T-helper 17 cell (primary cell): ENCODE measurements at regions not wholly inside any gene's neighbourhood (a gene's known extent, or its start where the extent isn't known, plus 50 kb on each side); places are given as distances from the start of the nearest gene placed in this dataset.

Experiments
- ATAC-seq: fragments of 150-1000 bp; cut with Tn5 transposase; 2 replicates; pipeline ENCODE4 v1.10.0; 2021; ENCODE audit warnings: mild to moderate bottlenecking, moderate library complexity
- DNase-seq, 3 donors: peaks; one replicate each; pipeline versions ENCODE4 v3.0.0 to v3.0.0-alpha.2; 2020 to 2021
- H3K9me3 ChIP-seq: one replicate; pipeline ENCODE4 v1.7.0; 2013; ENCODE audit warnings: low read length, mild to moderate bottlenecking; ENCODE audit not compliant: control insufficient read depth, poor library complexity, severe bottlenecking
- H3K27ac Mint-ChIP-seq: one replicate; pipeline ENCODE4 v1.8.0; 2022; ENCODE audit warnings: mild to moderate bottlenecking, moderate library complexity, mixed read lengths
- H3K27me3 Mint-ChIP-seq: one replicate; pipeline ENCODE4 v1.8.0; 2022; ENCODE audit warnings: mixed read lengths
- H3K36me3 Mint-ChIP-seq: one replicate; pipeline ENCODE4 v1.8.0; 2022; ENCODE audit warnings: low read depth, mixed read lengths
- H3K4me1 Mint-ChIP-seq: one replicate; pipeline ENCODE4 v1.8.0; 2022; ENCODE audit warnings: mild to moderate bottlenecking, mixed read lengths
- H3K4me3 Mint-ChIP-seq: one replicate; pipeline ENCODE4 v1.8.0; 2022; ENCODE audit warnings: mild to moderate bottlenecking, moderate library complexity, mixed read lengths

GRCh38 chr4:126431049-126431448, 1116.3 kb downstream of the FAT4 start:
- Mint-ChIP-seq H3K4me3 (no peak overlapping the region), H3K27me3 (no peaks in the 10 kb centered on the region), H3K27ac (no peak overlapping the region), H3K4me1 (no peaks in the 10 kb centered on the region), H3K36me3 (no peaks in the 10 kb centered on the region)
- DNase-seq (no peak), ATAC-seq (no peak)
- H3K9me3 ChIP-seq: no peaks in the 10 kb centered on the region

- no peak overlapping the region for H3K4me3 Mint-ChIP-seq
- no peak for ATAC-seq
- H3K4me1 Mint-ChIP-seq: no peaks in the 10 kb centered on the region
- no peaks in the 10 kb centered on the region for H3K27me3 Mint-ChIP-seq
- no peak for DNase-seq
- no peaks in the 10 kb centered on the region for H3K36me3 Mint-ChIP-seq
- H3K9me3 ChIP-seq: no peaks in the 10 kb centered on the region
- no peak overlapping the region for H3K27ac Mint-ChIP-seq
These were observed 1120.7 kb downstream of the FAT4 start for GRCh38 chr4:126435491-126435890.

- Mint-ChIP-seq H3K36me3 (no peaks in the 10 kb centered on the region), H3K27me3 (no peaks in the 10 kb centered on the region), H3K27ac (no peak overlapping the region), H3K4me1 (no peaks in the 10 kb centered on the region), H3K4me3 (no peak overlapping the region)
- DNase-seq (no peak), ATAC-seq (no peak)
- H3K9me3 ChIP-seq: no peaks in the 10 kb centered on the region
These were observed 1125.5 kb downstream of the FAT4 start for GRCh38 chr4:126440297-126440696.

GRCh38 chr4:126441173-126442035, 1126.6 kb downstream of the FAT4 start:
- Mint-ChIP-seq H3K27me3 (no peaks in the 10 kb centered on the region), H3K36me3 (no peaks in the 10 kb centered on the region), H3K4me1 (no peaks in the 10 kb centered on the region), H3K27ac (no peak overlapping the region), H3K4me3 (no peak overlapping the region)
- DNase-seq: no peak
- no peak for ATAC-seq
- H3K9me3 ChIP-seq: no peaks in the 10 kb centered on the region

GRCh38 chr4:126445596-126445995, 1130.8 kb downstream of the FAT4 start:
- Mint-ChIP-seq H3K4me1 (no peaks in the 10 kb centered on the region), H3K4me3 (no peak overlapping the region), H3K27ac (no peak overlapping the region), H3K27me3 (no peaks in the 10 kb centered on the region), H3K36me3 (no peaks in the 10 kb centered on the region)
- ATAC-seq (no peak), DNase-seq (no peak)
- no peaks in the 10 kb centered on the region for H3K9me3 ChIP-seq

GRCh38 chr4:126446917-126447316, 1132.2 kb downstream of the FAT4 start:
- Mint-ChIP-seq H3K27ac (no peak overlapping the region), H3K4me1 (no peaks in the 10 kb centered on the region), H3K4me3 (no peak overlapping the region), H3K36me3 (no peaks in the 10 kb centered on the region), H3K27me3 (no peaks in the 10 kb centered on the region)
- no peak for DNase-seq
- no peak for ATAC-seq
- H3K9me3 ChIP-seq: no peaks in the 10 kb centered on the region

- ATAC-seq: no peak
- no peaks in the 10 kb centered on the region for H3K27me3 Mint-ChIP-seq
- H3K9me3 ChIP-seq: no peaks in the 10 kb centered on the region
- H3K27ac Mint-ChIP-seq: no peak overlapping the region
- no peaks in the 10 kb centered on the region for H3K4me1 Mint-ChIP-seq
- no peak overlapping the region for H3K4me3 Mint-ChIP-seq
- no peak for DNase-seq
- H3K36me3 Mint-ChIP-seq: no peaks in the 10 kb centered on the region
These were observed 1133.5 kb downstream of the FAT4 start for GRCh38 chr4:126448086-126448845.

- H3K27me3 Mint-ChIP-seq: no peaks in the 10 kb centered on the region
- H3K27ac Mint-ChIP-seq: no peak overlapping the region
- ATAC-seq: no peak
- no peak overlapping the region for H3K4me3 Mint-ChIP-seq
- no peaks in the 10 kb centered on the region for H3K4me1 Mint-ChIP-seq
- no peak for DNase-seq
- no peaks in the 10 kb centered on the region for H3K9me3 ChIP-seq
- H3K36me3 Mint-ChIP-seq: no peaks in the 10 kb centered on the region
These were observed 1136.6 kb downstream of the FAT4 start for GRCh38 chr4:126451237-126451873.

GRCh38 chr4:126455865-126456264, 1141.1 kb downstream of the FAT4 start:
- no peak overlapping the region for H3K4me3 Mint-ChIP-seq
- DNase-seq (no peak), ATAC-seq (no peak)
- no peaks in the 10 kb centered on the region for H3K36me3 Mint-ChIP-seq
- H3K4me1 Mint-ChIP-seq: no peaks in the 10 kb centered on the region
- no peak overlapping the region for H3K27ac Mint-ChIP-seq
- no peaks in the 10 kb centered on the region for H3K27me3 Mint-ChIP-seq
- no peaks in the 10 kb centered on the region for H3K9me3 ChIP-seq

GRCh38 chr4:126458993-126459392, 1144.2 kb downstream of the FAT4 start:
- Mint-ChIP-seq H3K36me3 (no peaks in the 10 kb centered on the region), H3K27me3 (no peaks in the 10 kb centered on the region), H3K27ac (no peak overlapping the region), H3K4me1 (no peaks in the 10 kb centered on the region), H3K4me3 (no peak overlapping the region)
- no peaks in the 10 kb centered on the region for H3K9me3 ChIP-seq
- DNase-seq (no peak), ATAC-seq (no peak)

- Mint-ChIP-seq H3K27me3 (no peaks in the 10 kb centered on the region), H3K36me3 (no peaks in the 10 kb centered on the region), H3K4me3 (no peak overlapping the region), H3K27ac (no peak overlapping the region), H3K4me1 (no peaks in the 10 kb centered on the region)
- H3K9me3 ChIP-seq: no peaks in the 10 kb centered on the region
- ATAC-seq (no peak), DNase-seq (no peak)
These were observed 1150.6 kb downstream of the FAT4 start for GRCh38 chr4:126465341-126465740.

GRCh38 chr4:126466848-126467247, 1152.1 kb downstream of the FAT4 start:
- H3K27me3 Mint-ChIP-seq: no peaks in the 10 kb centered on the region
- no peaks in the 10 kb centered on the region for H3K4me1 Mint-ChIP-seq
- DNase-seq (no peak), ATAC-seq (no peak)
- no peak overlapping the region for H3K4me3 Mint-ChIP-seq
- no peaks in the 10 kb centered on the region for H3K9me3 ChIP-seq
- H3K27ac Mint-ChIP-seq: no peak overlapping the region
- no peaks in the 10 kb centered on the region for H3K36me3 Mint-ChIP-seq

- no peak for DNase-seq
- H3K36me3 Mint-ChIP-seq: no peaks in the 10 kb centered on the region
- no peak overlapping the region for H3K27ac Mint-ChIP-seq
- H3K4me3 Mint-ChIP-seq: no peak overlapping the region
- no peaks in the 10 kb centered on the region for H3K4me1 Mint-ChIP-seq
- H3K27me3 Mint-ChIP-seq: no peaks in the 10 kb centered on the region
- no peak for ATAC-seq
- H3K9me3 ChIP-seq: no peaks in the 10 kb centered on the region
These were observed 1153.4 kb downstream of the FAT4 start for GRCh38 chr4:126468144-126468543.
